Ishikawa (cell line): ENCODE measurements at regions not wholly inside any gene's neighbourhood (a gene's known extent, or its start where the extent isn't known, plus 50 kb on each side); places are given as distances from the start of the nearest gene placed in this dataset.

Experiments
- CREB1 ChIP-seq: IDR thresholded peaks from 2 replicates; pipeline ENCODE4 v1.6.1; 2012; ENCODE audit warnings: low read depth
- EGR1 ChIP-seq: IDR thresholded peaks from 2 replicates; pipeline ENCODE4 v1.6.1; 2012
- EP300 ChIP-seq: IDR thresholded peaks from 2 replicates; pipeline ENCODE4 v1.6.1; 2012; ENCODE audit warnings: borderline replicate concordance
- FOXM1 ChIP-seq: IDR thresholded peaks from 2 replicates; pipeline ENCODE4 v1.6.1; 2012; ENCODE audit warnings: low read depth, borderline replicate concordance
- RAD21 ChIP-seq: IDR thresholded peaks from 2 replicates; pipeline ENCODE4 v1.6.1; 2012; ENCODE audit warnings: low read depth
- TAF1 ChIP-seq: IDR thresholded peaks from 2 replicates; pipeline ENCODE4 v1.6.1; 2012; ENCODE audit warnings: low read depth, mild to moderate bottlenecking
- TEAD4 ChIP-seq: IDR thresholded peaks from 2 replicates; pipeline ENCODE4 v1.6.1; 2012
- YY1 ChIP-seq: IDR thresholded peaks from 2 replicates; pipeline ENCODE4 v1.6.1; 2012; ENCODE audit warnings: low read depth
- TF ChIP-seq, protein P1 (sequence below): IDR thresholded peaks from 2 replicates; pipeline ENCODE4 v1.6.1; 2012
- TF ChIP-seq, protein P2 (sequence below): IDR thresholded peaks from 2 replicates; pipeline ENCODE4 v1.6.1; 2012; ENCODE audit warnings: low read depth, mild to moderate bottlenecking
- TF ChIP-seq, protein P3 (sequence below): IDR thresholded peaks from 2 replicates; pipeline ENCODE4 v1.6.1; 2012

DNA sequence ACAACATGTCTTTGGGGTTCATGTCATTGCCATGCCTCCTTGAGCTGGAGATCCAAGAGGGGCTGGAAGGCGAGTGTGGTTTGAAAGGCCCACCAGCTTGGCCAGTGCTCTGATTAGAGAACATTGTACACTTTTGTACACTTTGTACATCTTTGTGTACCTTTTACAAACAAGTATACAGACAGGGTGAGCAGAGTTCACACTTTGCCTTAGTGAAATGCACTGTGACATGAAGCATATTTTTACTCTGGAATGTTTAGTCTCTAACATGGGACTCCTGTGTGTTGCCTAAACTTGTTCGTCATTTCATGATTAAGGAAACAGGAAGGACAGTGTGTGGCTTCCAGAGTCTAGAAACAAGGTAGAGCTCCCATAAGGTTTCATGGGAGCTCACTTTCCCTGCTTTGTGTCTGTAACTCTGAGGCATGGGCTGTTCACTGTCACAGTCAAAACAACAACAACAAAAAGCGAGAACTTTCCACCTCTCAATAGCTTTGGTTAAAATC is 225.8 kb upstream of the SOX4 start:
- no peak for TF ChIP-seq CREB1
- TF ChIP-seq, protein P1, sequence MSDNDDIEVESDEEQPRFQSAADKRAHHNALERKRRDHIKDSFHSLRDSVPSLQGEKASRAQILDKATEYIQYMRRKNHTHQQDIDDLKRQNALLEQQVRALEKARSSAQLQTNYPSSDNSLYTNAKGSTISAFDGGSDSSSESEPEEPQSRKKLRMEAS: no peak
- no peak for TF ChIP-seq EP300
- TF ChIP-seq EGR1: no peak
- TF ChIP-seq TAF1: no peak
- TF ChIP-seq, protein P2, sequence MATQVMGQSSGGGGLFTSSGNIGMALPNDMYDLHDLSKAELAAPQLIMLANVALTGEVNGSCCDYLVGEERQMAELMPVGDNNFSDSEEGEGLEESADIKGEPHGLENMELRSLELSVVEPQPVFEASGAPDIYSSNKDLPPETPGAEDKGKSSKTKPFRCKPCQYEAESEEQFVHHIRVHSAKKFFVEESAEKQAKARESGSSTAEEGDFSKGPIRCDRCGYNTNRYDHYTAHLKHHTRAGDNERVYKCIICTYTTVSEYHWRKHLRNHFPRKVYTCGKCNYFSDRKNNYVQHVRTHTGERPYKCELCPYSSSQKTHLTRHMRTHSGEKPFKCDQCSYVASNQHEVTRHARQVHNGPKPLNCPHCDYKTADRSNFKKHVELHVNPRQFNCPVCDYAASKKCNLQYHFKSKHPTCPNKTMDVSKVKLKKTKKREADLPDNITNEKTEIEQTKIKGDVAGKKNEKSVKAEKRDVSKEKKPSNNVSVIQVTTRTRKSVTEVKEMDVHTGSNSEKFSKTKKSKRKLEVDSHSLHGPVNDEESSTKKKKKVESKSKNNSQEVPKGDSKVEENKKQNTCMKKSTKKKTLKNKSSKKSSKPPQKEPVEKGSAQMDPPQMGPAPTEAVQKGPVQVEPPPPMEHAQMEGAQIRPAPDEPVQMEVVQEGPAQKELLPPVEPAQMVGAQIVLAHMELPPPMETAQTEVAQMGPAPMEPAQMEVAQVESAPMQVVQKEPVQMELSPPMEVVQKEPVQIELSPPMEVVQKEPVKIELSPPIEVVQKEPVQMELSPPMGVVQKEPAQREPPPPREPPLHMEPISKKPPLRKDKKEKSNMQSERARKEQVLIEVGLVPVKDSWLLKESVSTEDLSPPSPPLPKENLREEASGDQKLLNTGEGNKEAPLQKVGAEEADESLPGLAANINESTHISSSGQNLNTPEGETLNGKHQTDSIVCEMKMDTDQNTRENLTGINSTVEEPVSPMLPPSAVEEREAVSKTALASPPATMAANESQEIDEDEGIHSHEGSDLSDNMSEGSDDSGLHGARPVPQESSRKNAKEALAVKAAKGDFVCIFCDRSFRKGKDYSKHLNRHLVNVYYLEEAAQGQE: no peak
- TF ChIP-seq YY1: no peak
- TF ChIP-seq, protein P3, sequence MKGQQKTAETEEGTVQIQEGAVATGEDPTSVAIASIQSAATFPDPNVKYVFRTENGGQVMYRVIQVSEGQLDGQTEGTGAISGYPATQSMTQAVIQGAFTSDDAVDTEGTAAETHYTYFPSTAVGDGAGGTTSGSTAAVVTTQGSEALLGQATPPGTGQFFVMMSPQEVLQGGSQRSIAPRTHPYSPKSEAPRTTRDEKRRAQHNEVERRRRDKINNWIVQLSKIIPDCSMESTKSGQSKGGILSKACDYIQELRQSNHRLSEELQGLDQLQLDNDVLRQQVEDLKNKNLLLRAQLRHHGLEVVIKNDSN: no peak
- TF ChIP-seq RAD21: no peak
- no peak for TF ChIP-seq TEAD4
- no peak for TF ChIP-seq FOXM1
